HepG2 (cell line): ENCODE measurements at regions not wholly inside any gene's neighbourhood (a gene's known extent, or its start where the extent isn't known, plus 50 kb on each side); places are given as distances from the start of the nearest gene placed in this dataset.

Experiments used
- CEBPG ChIP-seq: IDR thresholded peaks from 2 replicates; pipeline ENCODE4 v1.6.1; 2016
- HDAC1 ChIP-seq: sonication (generic); formaldehyde crosslinking; IDR thresholded peaks from 2 replicates; pipeline ENCODE4 v1.5.1; 2020; ENCODE audit warnings: mild to moderate bottlenecking, missing genetic modification reagents
- MTA3 ChIP-seq: sonication (generic); formaldehyde crosslinking; IDR thresholded peaks from 2 replicates; pipeline ENCODE4 v1.4.0; 2020; ENCODE audit warnings: missing genetic modification reagents
- SOX13 ChIP-seq, 3 experiments: fragments of 450-650 bp in 1 of 3; sonication (generic) in 1 of 3; formaldehyde crosslinking in 1 of 3; IDR thresholded peaks in 2 of 3; conservative IDR thresholded peaks in 1 of 3; 2 replicates each; pipeline versions ENCODE4 v1.5.0 to v1.6.1; 2016 to 2020; ENCODE audit warnings: antibody characterized with exemption in 1 of 3, mild to moderate bottlenecking in 1 of 3, missing compliant biosample characterization in 1 of 3, missing genetic modification reagents in 1 of 3, moderate library complexity in 1 of 3
- SP2 ChIP-seq: sonication (generic); formaldehyde crosslinking; IDR thresholded peaks from 2 replicates; pipeline ENCODE4 v1.5.1; 2020; ENCODE audit warnings: mild to moderate bottlenecking, missing genetic modification reagents
- ZFP36L1 ChIP-seq: sonication (generic); formaldehyde crosslinking; IDR thresholded peaks from 2 replicates; pipeline ENCODE4 v1.8.0; 2022; ENCODE audit warnings: mild to moderate bottlenecking, missing genetic modification reagents, moderate library complexity
- ZNF329 ChIP-seq: sonication (generic); formaldehyde crosslinking; IDR thresholded peaks from 2 replicates; pipeline ENCODE4 v1.9.0; 2021; ENCODE audit warnings: low read depth, mild to moderate bottlenecking, missing genetic modification reagents
- ZNF709 ChIP-seq: sonication (generic); formaldehyde crosslinking; IDR thresholded peaks from 2 replicates; pipeline ENCODE4 v1.5.0; 2020; ENCODE audit warnings: mild to moderate bottlenecking, missing genetic modification reagents
- ZNF878 ChIP-seq: sonication (generic); formaldehyde crosslinking; IDR thresholded peaks from 2 replicates; pipeline ENCODE4 v1.8.1; 2023; ENCODE audit warnings: mild to moderate bottlenecking, missing genetic modification reagents, moderate library complexity
- TF ChIP-seq, protein P1 (sequence below): sonication (generic); formaldehyde crosslinking; IDR thresholded peaks from 2 replicates; pipeline ENCODE4 v1.9.0; 2021; ENCODE audit warnings: missing genetic modification reagents, mild to moderate bottlenecking, borderline replicate concordance
- TF ChIP-seq, protein P2 (sequence below): sonication (generic); formaldehyde crosslinking; IDR thresholded peaks from 2 replicates; pipeline ENCODE4 v1.5.0; 2020; ENCODE audit warnings: mild to moderate bottlenecking, low read depth, missing genetic modification reagents, borderline replicate concordance
- TF ChIP-seq, protein P3 (sequence below): fragments of 450-650 bp; IDR thresholded peaks from 2 replicates; pipeline ENCODE4 v1.6.1; 2017; ENCODE audit warnings: mild to moderate bottlenecking
- TF ChIP-seq, protein P4 (sequence below): sonication (generic); formaldehyde crosslinking; conservative IDR thresholded peaks from 2 replicates; pipeline ENCODE4 v1.8.0; 2022; ENCODE audit warnings: mild to moderate bottlenecking, moderate library complexity, missing genetic modification reagents
- TF ChIP-seq, protein P5 (sequence below): sonication (generic); formaldehyde crosslinking; IDR thresholded peaks from 2 replicates; pipeline ENCODE4 v1.4.0; 2020; ENCODE audit warnings: mild to moderate bottlenecking, missing genetic modification reagents, borderline replicate concordance
- TF ChIP-seq, protein P6 (sequence below): IDR thresholded peaks from 2 replicates; pipeline ENCODE4 v1.6.1; 2018; ENCODE audit warnings: missing genetic modification reagents
- TF ChIP-seq, protein P7 (sequence below): sonication (generic); formaldehyde crosslinking; IDR thresholded peaks from 2 replicates; pipeline ENCODE4 v1.5.0; 2020; ENCODE audit warnings: mild to moderate bottlenecking, missing genetic modification reagents, moderate library complexity

DNA sequence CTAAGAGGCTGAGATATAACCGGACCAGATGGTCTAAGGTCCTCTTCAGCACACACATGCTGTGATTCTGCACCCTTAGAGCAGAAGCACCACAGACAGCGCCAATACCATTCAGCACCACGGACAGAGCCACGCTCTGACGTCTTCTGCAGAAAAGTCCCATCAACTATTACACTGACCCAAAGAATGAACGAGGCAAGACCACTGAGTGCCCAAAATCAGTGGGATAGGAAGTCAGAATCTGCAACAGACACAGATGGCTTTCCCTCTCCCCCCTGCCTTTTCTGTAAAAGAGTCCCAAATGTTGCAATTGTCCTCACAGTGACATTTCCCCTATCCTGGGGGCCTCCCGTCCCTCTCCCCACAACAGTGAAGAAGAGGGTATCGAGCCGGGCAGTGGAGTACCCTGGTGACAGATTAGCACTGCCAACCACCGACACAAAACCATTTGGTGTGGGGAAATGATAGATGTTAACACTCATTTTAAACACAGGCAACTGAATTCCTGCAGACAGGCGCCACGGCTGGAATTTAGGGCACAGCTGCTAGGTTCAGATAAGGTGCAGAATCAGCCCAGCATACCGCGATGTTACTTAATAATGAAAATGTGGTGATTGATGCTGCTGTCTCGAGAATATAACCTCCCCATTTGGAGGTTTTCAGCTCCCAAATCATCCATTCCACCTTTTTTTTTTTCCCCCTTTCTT, 66.6 kb upstream of the CTNNBL1 start (continued):
- TF ChIP-seq ZFP36L1 (CRISPR knock-in tag) = peak; percentile 99
- peak; percentile 73 for TF ChIP-seq CEBPG (CRISPR knock-in tag)
- TF ChIP-seq, protein P1, sequence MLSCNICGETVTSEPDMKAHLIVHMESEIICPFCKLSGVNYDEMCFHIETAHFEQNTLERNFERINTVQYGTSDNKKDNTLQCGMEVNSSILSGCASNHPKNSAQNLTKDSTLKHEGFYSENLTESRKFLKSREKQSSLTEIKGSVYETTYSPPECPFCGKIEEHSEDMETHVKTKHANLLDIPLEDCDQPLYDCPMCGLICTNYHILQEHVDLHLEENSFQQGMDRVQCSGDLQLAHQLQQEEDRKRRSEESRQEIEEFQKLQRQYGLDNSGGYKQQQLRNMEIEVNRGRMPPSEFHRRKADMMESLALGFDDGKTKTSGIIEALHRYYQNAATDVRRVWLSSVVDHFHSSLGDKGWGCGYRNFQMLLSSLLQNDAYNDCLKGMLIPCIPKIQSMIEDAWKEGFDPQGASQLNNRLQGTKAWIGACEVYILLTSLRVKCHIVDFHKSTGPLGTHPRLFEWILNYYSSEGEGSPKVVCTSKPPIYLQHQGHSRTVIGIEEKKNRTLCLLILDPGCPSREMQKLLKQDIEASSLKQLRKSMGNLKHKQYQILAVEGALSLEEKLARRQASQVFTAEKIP (CRISPR knock-in tag) = peak; percentile 94; the same call in 1 of the 2 replicates
- peak; percentile 75 for TF ChIP-seq HDAC1 (CRISPR knock-in tag)
- TF ChIP-seq ZNF878 (CRISPR knock-in tag) = peak; percentile 98
- TF ChIP-seq, protein P2, sequence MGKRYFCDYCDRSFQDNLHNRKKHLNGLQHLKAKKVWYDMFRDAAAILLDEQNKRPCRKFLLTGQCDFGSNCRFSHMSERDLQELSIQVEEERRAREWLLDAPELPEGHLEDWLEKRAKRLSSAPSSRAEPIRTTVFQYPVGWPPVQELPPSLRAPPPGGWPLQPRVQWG (CRISPR knock-in tag) = peak; percentile 98
- TF ChIP-seq, protein P3, sequence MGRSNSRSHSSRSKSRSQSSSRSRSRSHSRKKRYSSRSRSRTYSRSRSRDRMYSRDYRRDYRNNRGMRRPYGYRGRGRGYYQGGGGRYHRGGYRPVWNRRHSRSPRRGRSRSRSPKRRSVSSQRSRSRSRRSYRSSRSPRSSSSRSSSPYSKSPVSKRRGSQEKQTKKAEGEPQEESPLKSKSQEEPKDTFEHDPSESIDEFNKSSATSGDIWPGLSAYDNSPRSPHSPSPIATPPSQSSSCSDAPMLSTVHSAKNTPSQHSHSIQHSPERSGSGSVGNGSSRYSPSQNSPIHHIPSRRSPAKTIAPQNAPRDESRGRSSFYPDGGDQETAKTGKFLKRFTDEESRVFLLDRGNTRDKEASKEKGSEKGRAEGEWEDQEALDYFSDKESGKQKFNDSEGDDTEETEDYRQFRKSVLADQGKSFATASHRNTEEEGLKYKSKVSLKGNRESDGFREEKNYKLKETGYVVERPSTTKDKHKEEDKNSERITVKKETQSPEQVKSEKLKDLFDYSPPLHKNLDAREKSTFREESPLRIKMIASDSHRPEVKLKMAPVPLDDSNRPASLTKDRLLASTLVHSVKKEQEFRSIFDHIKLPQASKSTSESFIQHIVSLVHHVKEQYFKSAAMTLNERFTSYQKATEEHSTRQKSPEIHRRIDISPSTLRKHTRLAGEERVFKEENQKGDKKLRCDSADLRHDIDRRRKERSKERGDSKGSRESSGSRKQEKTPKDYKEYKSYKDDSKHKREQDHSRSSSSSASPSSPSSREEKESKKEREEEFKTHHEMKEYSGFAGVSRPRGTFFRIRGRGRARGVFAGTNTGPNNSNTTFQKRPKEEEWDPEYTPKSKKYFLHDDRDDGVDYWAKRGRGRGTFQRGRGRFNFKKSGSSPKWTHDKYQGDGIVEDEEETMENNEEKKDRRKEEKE = no peak
- TF ChIP-seq, protein P4, sequence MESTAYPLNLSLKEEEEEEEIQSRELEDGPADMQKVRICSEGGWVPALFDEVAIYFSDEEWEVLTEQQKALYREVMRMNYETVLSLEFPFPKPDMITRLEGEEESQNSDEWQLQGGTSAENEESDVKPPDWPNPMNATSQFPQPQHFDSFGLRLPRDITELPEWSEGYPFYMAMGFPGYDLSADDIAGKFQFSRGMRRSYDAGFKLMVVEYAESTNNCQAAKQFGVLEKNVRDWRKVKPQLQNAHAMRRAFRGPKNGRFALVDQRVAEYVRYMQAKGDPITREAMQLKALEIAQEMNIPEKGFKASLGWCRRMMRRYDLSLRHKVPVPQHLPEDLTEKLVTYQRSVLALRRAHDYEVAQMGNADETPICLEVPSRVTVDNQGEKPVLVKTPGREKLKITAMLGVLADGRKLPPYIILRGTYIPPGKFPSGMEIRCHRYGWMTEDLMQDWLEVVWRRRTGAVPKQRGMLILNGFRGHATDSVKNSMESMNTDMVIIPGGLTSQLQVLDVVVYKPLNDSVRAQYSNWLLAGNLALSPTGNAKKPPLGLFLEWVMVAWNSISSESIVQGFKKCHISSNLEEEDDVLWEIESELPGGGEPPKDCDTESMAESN (CRISPR knock-in tag) = peak; percentile 98
- TF ChIP-seq, protein P5, sequence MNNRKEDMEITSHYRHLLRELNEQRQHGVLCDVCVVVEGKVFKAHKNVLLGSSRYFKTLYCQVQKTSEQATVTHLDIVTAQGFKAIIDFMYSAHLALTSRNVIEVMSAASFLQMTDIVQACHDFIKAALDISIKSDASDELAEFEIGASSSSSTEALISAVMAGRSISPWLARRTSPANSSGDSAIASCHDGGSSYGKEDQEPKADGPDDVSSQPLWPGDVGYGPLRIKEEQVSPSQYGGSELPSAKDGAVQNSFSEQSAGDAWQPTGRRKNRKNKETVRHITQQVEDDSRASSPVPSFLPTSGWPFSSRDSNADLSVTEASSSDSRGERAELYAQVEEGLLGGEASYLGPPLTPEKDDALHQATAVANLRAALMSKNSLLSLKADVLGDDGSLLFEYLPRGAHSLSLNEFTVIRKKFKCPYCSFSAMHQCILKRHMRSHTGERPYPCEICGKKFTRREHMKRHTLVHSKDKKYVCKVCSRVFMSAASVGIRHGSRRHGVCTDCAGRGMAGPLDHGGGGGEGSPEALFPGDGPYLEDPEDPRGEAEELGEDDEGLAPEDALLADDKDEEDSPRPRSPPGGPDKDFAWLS (CRISPR knock-in tag) = no peak
- TF ChIP-seq SP2 = peak; percentile 60; the same call in 1 of the 2 replicates
- peak; percentile 97 for TF ChIP-seq ZNF329 (CRISPR knock-in tag)
- TF ChIP-seq MTA3 (CRISPR knock-in tag) = peak; percentile 97
- TF ChIP-seq ZNF709 = peak; percentile 99
- TF ChIP-seq, protein P6, sequence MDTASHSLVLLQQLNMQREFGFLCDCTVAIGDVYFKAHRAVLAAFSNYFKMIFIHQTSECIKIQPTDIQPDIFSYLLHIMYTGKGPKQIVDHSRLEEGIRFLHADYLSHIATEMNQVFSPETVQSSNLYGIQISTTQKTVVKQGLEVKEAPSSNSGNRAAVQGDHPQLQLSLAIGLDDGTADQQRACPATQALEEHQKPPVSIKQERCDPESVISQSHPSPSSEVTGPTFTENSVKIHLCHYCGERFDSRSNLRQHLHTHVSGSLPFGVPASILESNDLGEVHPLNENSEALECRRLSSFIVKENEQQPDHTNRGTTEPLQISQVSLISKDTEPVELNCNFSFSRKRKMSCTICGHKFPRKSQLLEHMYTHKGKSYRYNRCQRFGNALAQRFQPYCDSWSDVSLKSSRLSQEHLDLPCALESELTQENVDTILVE = peak; percentile 100
- TF ChIP-seq SOX13 (IDR thresholded peaks at IDR 0.05) = no peak
- peak in 1 of 2 experiments; percentile 89; a peak in 2 of 4 replicates for TF ChIP-seq SOX13 (CRISPR knock-in tag; conservative IDR thresholded peaks at IDR 0.05 in 1 of 2, IDR thresholded peaks at IDR 0.05 in 1 of 2)
- TF ChIP-seq, protein P7, sequence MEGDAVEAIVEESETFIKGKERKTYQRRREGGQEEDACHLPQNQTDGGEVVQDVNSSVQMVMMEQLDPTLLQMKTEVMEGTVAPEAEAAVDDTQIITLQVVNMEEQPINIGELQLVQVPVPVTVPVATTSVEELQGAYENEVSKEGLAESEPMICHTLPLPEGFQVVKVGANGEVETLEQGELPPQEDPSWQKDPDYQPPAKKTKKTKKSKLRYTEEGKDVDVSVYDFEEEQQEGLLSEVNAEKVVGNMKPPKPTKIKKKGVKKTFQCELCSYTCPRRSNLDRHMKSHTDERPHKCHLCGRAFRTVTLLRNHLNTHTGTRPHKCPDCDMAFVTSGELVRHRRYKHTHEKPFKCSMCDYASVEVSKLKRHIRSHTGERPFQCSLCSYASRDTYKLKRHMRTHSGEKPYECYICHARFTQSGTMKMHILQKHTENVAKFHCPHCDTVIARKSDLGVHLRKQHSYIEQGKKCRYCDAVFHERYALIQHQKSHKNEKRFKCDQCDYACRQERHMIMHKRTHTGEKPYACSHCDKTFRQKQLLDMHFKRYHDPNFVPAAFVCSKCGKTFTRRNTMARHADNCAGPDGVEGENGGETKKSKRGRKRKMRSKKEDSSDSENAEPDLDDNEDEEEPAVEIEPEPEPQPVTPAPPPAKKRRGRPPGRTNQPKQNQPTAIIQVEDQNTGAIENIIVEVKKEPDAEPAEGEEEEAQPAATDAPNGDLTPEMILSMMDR (CRISPR knock-in tag) = no peak
